ENCODE measurements at regions not wholly inside any gene's neighbourhood (a gene's known extent, or its start where the extent isn't known, plus 50 kb on each side); places are given as distances from the start of the nearest gene placed in this dataset.

DNA sequence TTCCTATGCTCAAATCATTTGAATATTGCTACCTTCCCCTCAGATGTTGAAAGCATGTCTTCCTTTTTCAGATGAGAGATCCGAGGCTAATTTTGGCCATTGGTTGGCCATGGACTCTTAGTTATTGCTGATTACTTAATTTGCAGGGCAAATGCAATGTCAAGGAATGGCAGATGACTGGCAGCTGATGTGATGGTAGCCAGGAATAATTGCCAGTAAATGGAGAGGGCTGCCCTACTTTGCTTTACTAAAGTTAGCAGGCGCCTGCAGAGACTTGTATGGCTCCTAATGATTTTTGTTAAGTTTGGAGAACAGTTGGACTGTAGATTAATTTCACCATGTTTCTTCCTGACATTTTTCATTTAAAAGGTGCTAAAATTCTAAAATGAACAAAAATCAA, 128.9 kb downstream of the XCL2 start:
- TF ChIP-seq POLR2A (IDR thresholded peaks at IDR 0.05) = no peak
- TF ChIP-seq, protein P1, sequence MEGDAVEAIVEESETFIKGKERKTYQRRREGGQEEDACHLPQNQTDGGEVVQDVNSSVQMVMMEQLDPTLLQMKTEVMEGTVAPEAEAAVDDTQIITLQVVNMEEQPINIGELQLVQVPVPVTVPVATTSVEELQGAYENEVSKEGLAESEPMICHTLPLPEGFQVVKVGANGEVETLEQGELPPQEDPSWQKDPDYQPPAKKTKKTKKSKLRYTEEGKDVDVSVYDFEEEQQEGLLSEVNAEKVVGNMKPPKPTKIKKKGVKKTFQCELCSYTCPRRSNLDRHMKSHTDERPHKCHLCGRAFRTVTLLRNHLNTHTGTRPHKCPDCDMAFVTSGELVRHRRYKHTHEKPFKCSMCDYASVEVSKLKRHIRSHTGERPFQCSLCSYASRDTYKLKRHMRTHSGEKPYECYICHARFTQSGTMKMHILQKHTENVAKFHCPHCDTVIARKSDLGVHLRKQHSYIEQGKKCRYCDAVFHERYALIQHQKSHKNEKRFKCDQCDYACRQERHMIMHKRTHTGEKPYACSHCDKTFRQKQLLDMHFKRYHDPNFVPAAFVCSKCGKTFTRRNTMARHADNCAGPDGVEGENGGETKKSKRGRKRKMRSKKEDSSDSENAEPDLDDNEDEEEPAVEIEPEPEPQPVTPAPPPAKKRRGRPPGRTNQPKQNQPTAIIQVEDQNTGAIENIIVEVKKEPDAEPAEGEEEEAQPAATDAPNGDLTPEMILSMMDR (IDR thresholded peaks at IDR 0.05) = no peak
- intact Hi-C loops (cut with DNase I; ENCODE audit: low total_unique reads) = no loop called here
- no peak for DNase-seq (ENCODE audit: low spot score in 2 of 2)
- WGBS, 2 donors = 73 to 75% methylated on average over 2 of the region's 2 CpGs
- H3K4me3 ChIP-seq (ENCODE audit: low read depth, poor library complexity, severe bottlenecking) = no peak overlapping the region

DNA sequence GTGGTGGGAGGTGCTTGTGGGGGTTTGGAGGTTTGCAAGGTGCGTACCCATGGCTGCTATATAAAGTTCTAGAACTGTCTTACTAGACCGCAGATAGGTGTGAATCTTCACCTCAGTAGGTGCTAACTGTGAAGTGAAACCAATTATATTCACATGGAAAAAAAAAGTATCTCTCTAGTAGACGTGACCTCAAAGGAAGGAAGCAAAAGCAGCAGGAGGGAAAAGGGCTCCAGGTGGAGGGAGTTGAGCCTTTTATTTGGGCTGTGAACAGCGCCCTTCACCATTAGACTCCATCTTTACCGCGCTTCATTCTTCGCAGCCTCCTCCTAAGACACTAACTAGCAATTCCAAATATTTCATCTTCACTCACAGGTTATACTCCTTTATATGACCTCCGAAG, 129.8 kb downstream of the TBX19 start:
- TF ChIP-seq, protein P1 (IDR thresholded peaks at IDR 0.05) = no peak
- no peak for TF ChIP-seq POLR2A (IDR thresholded peaks at IDR 0.05)
- WGBS, 2 donors = 93% methylated on average over 8 of the region's 8 CpGs
- no peak for DNase-seq (ENCODE audit: low spot score in 2 of 2)
- intact Hi-C loops (cut with DNase I; ENCODE audit: low total_unique reads) = no loop called here
- H3K4me3 ChIP-seq (ENCODE audit: low read depth, poor library complexity, severe bottlenecking) = no peak overlapping the region

DNA sequence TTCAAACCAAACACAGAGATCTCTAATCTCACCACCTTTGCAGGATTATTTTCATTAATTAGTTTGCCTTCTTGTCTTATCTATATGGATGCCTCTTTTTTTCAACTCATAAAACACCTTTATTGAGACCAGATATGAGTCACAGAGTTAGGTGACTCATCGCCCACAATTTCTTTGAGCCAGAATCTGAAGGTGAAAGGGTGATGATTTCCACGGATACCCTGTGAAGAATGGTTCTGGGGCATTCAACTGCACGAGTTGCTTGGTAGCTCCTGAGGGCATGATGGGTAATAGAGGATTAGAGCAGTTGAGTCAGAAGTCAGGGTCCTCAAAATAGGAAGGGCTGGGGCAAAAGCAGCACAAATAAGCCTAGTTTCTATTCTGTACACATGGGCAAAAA, 128.2 kb downstream of the TBX19 start:
- WGBS, 2 donors = 42 to 55% methylated on average over 3 of the region's 3 CpGs
- no peak overlapping the region for H3K4me3 ChIP-seq (ENCODE audit: low read depth, poor library complexity, severe bottlenecking)
- no peak for DNase-seq (ENCODE audit: low spot score in 2 of 2)
- TF ChIP-seq, protein P1 (IDR thresholded peaks at IDR 0.05) = no peak
- no peak for TF ChIP-seq POLR2A (IDR thresholded peaks at IDR 0.05)
- intact Hi-C loops (cut with DNase I; ENCODE audit: low total_unique reads) = no loop called here

DNA sequence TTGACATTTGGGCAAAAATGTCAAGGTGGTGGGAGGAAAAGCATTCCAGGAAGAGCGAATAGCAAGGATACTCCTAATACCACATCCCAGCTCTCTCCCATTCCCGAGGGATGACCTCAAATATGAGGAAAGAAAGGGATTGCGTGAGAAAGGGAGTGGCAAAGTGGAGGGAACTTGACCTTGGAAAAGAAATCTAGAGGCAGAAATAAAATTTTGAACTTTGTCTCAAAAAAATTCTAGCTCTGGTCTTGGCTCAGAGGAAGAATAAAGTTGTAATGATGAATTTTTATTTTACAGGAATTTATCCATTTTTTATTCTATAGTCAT, 127.8 kb downstream of the TBX19 start:
- 74 to 75% methylated on average over 3 of the region's 3 CpGs for WGBS, 2 donors
- no peak for DNase-seq (ENCODE audit: low spot score in 2 of 2)
- TF ChIP-seq, protein P1 (IDR thresholded peaks at IDR 0.05) = no peak
- no peak for TF ChIP-seq POLR2A (IDR thresholded peaks at IDR 0.05)
- no peak overlapping the region for H3K4me3 ChIP-seq (ENCODE audit: low read depth, poor library complexity, severe bottlenecking)
- intact Hi-C loops (cut with DNase I; ENCODE audit: low total_unique reads) = no loop called here

DNA sequence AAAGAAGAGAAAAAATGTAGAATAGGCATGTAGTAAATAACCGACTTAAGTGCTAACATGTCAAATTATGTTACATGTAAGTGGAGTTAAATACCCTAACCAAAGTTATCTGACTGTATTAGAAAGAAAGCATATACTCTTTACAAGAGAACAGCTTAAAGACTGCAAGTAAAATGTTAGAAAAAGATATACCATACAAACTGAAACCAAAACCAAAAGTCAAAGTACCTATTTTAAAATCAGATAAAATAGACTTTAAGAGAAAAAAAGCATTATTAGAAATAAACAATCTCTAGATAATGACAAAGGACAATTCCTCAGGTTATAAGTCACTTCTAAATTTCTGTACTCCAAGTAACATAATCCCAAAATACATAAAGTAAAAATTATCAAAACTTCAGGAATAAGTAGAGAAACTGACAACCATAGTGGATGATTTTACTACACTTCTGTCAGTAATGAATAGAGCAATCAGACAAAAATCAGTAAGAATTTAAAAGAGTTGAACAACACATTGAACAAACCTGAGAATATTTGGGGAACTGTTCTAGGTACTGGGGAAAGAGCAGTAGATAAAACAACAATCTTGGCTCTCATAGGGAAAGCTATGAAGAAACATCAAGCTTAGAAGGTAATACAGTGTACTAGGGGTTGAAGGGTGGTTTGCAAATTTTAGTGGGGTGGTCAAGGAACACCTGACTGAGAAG, 127.3 kb downstream of the TBX19 start:
- intact Hi-C loops (cut with DNase I; ENCODE audit: low total_unique reads) = no loop called here
- TF ChIP-seq POLR2A (IDR thresholded peaks at IDR 0.05) = no peak
- TF ChIP-seq, protein P1 (IDR thresholded peaks at IDR 0.05) = no peak
- no peak for DNase-seq (ENCODE audit: low spot score in 2 of 2)
- 73 to 87% methylated on average over 1 of the region's 1 CpG for WGBS, 2 donors
- no peak overlapping the region for H3K4me3 ChIP-seq (ENCODE audit: low read depth, poor library complexity, severe bottlenecking)
